ENCODE measurements at regions not wholly inside any gene's neighbourhood (a gene's known extent, or its start where the extent isn't known, plus 50 kb on each side); places are given as distances from the start of the nearest gene placed in this dataset.

GRCh38 chr18:28691496-28691840 lies 514.5 kb upstream of the CDH2 start:
- ATAC-seq (no peak), DNase-seq (no peak)
- Histone ChIP-seq H3K4me3 (no peak overlapping the region), H3K9me3 (no peaks in the 10 kb centered on the region), H3K36me3 (no peaks in the 10 kb centered on the region), H3K4me1 (no peaks in the 10 kb centered on the region), H3K27ac (no peak overlapping the region), H3K27me3 (no peaks in the 10 kb centered on the region)
- 62 to 86% (median 75%) methylated on average over 1 of the region's 1 CpG for WGBS, 4 donors
- intact Hi-C loops (cut with DNase I), result no loop called here
- TF ChIP-seq POLR2A (IDR thresholded peaks at IDR 0.05) (no peak), CTCF (IDR thresholded peaks at IDR 0.05) (no peak)

- TF ChIP-seq POLR2A (IDR thresholded peaks at IDR 0.05), result no peak
- TF ChIP-seq CTCF (IDR thresholded peaks at IDR 0.05), result no peak
Measured at GRCh38 chr18:28690836-28691495, 514.0 kb upstream of the CDH2 start.

GRCh38 chr18:28690100-28690499 lies 513.2 kb upstream of the CDH2 start:
- H3K4me1 ChIP-seq, result no peaks in the 10 kb centered on the region
- WGBS, 4 donors, result 76 to 87% (median 78%) methylated on average over 5 of the region's 5 CpGs
- no peak overlapping the region for H3K27ac ChIP-seq
- no peaks in the 10 kb centered on the region for H3K9me3 ChIP-seq
- ATAC-seq, result no peak
- no peak overlapping the region for H3K4me3 ChIP-seq
- intact Hi-C loops (cut with DNase I), result no loop called here
- TF ChIP-seq POLR2A (IDR thresholded peaks at IDR 0.05) (no peak), CTCF (IDR thresholded peaks at IDR 0.05) (no peak)
- H3K27me3 ChIP-seq, result no peaks in the 10 kb centered on the region
- no peak for DNase-seq
- no peaks in the 10 kb centered on the region for H3K36me3 ChIP-seq

More at GRCh38 chr18:28690836-28691495, 514.0 kb upstream of the CDH2 start:
- ATAC-seq (no peak), DNase-seq (no peak)
- no peaks in the 10 kb centered on the region for H3K4me1 ChIP-seq
- H3K4me3 ChIP-seq, result no peak overlapping the region
- WGBS, 4 donors, result 78 to 82% (median 80%) methylated on average over 6 of the region's 6 CpGs
- H3K27ac ChIP-seq, result no peak overlapping the region
- H3K9me3 ChIP-seq, result no peaks in the 10 kb centered on the region
- H3K36me3 ChIP-seq, result no peaks in the 10 kb centered on the region
- intact Hi-C loops (cut with DNase I), result no loop called here
- H3K27me3 ChIP-seq, result no peaks in the 10 kb centered on the region

- WGBS, 4 donors, result 20 to 52% (median 36%) methylated on average over 1 of the region's 1 CpG
- Histone ChIP-seq H3K4me3 (no peak overlapping the region), H3K9me3 (no peaks in the 10 kb centered on the region), H3K27me3 (no peaks in the 10 kb centered on the region), H3K27ac (no peak overlapping the region), H3K36me3 (no peaks in the 10 kb centered on the region), H3K4me1 (no peaks in the 10 kb centered on the region)
- TF ChIP-seq CTCF (IDR thresholded peaks at IDR 0.05), result no peak
- no peak for TF ChIP-seq POLR2A (IDR thresholded peaks at IDR 0.05)
- intact Hi-C loops (cut with DNase I), result no loop called here
- DNase-seq, result no peak
- no peak for ATAC-seq
Measured at GRCh38 chr18:28689588-28689987, 512.7 kb upstream of the CDH2 start.

All from heart left ventricle (tissue), 16 donors.